C4-2B (cell line): ENCODE measurements at regions not wholly inside any gene's neighbourhood (a gene's known extent, or its start where the extent isn't known, plus 50 kb on each side); places are given as distances from the start of the nearest gene placed in this dataset.
"Not testable (repeated sequence)": the region's sequence is repeated elsewhere in the genome, so short reads cannot be mapped to it uniquely, and the experiment has no call there.

Experiments used
- H3K27ac ChIP-seq: fragments of 450-650 bp; 2 replicates; pipeline ENCODE4 v1.5.1; 2017
- CTCF ChIP-seq: fragments of 450-650 bp; conservative IDR thresholded peaks from 2 replicates; pipeline ENCODE4 v1.5.1; 2017; ENCODE audit warnings: mild to moderate bottlenecking
- ZFX ChIP-seq: fragments of 450-650 bp; IDR thresholded peaks from 2 replicates; pipeline ENCODE4 v1.6.1; 2017

DNA sequence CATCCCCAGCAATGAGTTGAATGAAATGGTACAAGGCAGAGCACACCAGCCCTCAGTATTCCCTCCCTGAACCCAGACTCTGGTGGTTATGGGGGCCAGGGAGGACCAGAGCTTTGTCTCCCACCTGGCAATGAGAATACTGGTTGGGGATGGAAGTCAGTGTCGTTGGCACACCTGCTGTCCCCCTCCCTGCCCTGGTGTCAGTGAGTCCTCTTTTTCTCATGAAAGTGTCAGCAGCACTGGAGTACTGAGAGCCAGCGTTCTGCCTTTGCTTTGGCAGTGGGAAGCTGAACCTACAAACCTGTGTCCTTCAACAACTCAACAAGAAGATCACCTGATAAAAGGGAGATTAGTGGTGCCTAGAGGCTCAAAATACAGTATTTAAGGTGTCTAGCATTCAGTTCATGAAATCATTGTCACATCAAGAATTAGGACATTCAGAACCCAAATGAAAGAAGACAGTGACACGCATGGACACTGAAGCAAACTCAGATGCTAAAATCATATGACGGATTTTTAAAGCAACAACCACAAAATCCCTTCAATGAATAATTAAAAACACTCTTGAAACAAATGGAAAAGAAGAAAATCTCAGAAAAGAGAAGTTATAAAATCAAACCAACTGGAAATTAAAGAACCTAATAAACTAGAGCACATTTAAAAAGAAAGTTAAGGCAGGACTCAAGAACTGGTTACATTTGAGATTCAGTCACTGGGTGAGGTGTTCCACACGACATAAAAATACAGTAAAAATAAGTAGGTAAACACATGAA lies 77.5 kb upstream of the VPREB1 start:
- no peak overlapping the region for H3K27ac ChIP-seq
- TF ChIP-seq CTCF: no peak
- no peak for TF ChIP-seq ZFX

DNA sequence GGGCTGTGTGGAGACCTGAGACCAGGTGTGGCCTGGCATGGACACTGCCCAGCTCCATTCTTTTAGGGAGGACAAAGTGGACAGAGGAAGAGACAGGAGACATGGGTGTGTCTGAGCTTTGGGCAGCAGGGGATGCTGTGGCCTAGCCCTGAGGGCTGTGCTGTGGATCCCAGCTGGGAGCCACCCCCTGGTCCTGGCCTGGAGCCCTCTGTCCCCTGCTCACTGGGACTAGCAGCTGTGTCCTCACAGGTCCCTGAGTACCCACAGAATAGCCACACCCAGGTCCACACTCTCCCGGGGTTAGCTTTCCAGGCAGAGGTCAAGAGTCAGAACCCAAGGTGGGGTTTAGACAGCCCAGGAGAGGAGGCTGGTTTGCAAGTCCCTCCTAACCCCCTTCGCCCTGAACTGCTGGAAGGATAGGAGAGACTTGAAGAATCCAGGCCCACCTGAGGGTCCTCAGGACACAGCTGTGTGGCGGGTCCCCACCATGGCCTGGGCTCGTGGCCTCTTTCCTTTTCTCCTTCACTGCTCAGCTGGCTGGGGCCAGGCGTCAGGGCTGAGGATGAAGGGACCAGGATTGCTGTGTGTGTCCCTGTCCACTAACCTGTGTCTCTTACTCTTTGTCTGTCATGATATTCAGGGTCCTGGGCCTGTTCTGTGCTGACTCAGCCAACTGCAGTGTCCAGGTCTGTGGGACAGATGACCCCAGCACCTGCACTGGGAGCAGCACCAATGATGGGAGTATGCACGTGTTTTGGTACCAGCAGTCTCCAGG lies 78.5 kb upstream of the VPREB1 start:
- no peak overlapping the region for H3K27ac ChIP-seq
- TF ChIP-seq CTCF: no peak
- no peak for TF ChIP-seq ZFX

- H3K27ac ChIP-seq: no peak overlapping the region
- no peak for TF ChIP-seq CTCF
- no peak for TF ChIP-seq ZFX
These were observed 79.9 kb upstream of the VPREB1 start for GRCh38 chr22:22164541-22165272.

DNA sequence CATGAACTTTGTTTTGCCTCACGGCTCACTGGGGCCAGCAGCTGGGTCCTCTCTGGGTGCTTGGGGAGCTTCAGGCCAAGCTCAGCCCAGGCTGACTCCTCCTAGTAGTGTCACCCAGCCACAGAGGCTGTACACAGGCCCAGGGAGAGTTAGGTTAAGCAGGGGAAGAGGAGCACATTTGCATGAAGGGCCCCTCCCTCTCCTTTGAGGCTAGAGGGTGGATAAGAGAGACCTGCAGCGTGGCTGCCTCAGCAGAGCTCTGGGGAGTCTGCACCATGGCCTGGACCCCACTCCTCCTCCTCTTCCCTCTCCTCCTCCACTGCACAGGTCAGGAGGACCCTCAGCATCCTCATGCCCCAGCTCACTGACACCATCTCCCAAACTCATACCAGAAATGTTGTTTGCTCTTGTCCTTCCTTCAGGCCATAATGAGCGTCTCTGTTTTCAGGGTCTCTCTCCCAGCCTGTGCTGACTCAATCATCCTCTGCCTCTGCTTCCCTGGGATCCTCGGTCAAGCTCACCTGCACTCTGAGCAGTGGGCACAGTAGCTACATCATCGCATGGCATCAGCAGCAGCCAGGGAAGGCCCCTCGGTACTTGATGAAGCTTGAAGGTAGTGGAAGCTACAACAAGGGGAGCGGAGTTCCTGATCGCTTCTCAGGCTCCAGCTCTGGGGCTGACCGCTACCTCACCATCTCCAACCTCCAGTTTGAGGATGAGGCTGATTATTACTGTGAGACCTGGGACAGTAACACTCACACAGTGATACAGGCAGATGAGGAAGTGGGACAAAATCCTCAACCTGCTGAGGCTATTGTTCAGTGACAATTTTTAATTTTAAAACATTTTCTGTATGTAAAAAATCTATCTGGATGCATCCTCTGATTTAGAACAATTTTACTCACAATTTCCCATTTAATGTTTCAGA lies 82.4 kb upstream of the VPREB1 start:
- no peak for TF ChIP-seq CTCF
- no peak for TF ChIP-seq ZFX
- no peak overlapping the region for H3K27ac ChIP-seq

GRCh38 chr22:22160768-22161167 lies 83.8 kb upstream of the VPREB1 start:
- H3K27ac ChIP-seq: not testable (repeated sequence)

GRCh38 chr22:22159384-22159783 lies 85.2 kb upstream of the VPREB1 start:
- no peak overlapping the region for H3K27ac ChIP-seq
- TF ChIP-seq CTCF (no peak), ZFX (no peak)

- no peak for TF ChIP-seq ZFX
- no peak for TF ChIP-seq CTCF
- H3K27ac ChIP-seq: no peak overlapping the region
These were observed 85.6 kb upstream of the VPREB1 start for GRCh38 chr22:22158965-22159364.
